GM19395 (cell line): ENCODE measurements at regions not wholly inside any gene's neighbourhood (a gene's known extent, or its start where the extent isn't known, plus 50 kb on each side); places are given as distances from the start of the nearest gene placed in this dataset.
"Not testable (repeated sequence)": the region's sequence is repeated elsewhere in the genome, so short reads cannot be mapped to it uniquely, and the experiment has no call there.

Experiments
- ATAC-seq: cut with Tn5 transposase; IDR thresholded peaks from one replicate; pipeline ENCODE4 v1.9.1; 2021; ENCODE audit warnings: mild to moderate bottlenecking, moderate library complexity; ENCODE audit not compliant: unreplicated experiment

- ATAC-seq, result no peak
Measured at GRCh38 chr14:52202151-52202550, 65.3 kb upstream of the PTGDR start.

GRCh38 chr14:52190337-52190931, 77.1 kb upstream of the PTGDR start:
- ATAC-seq, result no peak

GRCh38 chr14:52189325-52189724, 78.2 kb upstream of the PTGDR start:
- no peak for ATAC-seq

- no peak for ATAC-seq
Measured at GRCh38 chr14:52188381-52188780, 79.1 kb upstream of the PTGDR start.

GRCh38 chr14:52185178-52185577, 82.3 kb upstream of the PTGDR start:
- ATAC-seq, result no peak

GRCh38 chr14:52182853-52183252, 84.6 kb upstream of the PTGDR start:
- no peak for ATAC-seq

GRCh38 chr14:52179141-52179790, 88.2 kb upstream of the PTGDR start:
- ATAC-seq, result no peak

- peak; percentile 74 for ATAC-seq
Measured at GRCh38 chr14:52175982-52176502, 91.5 kb upstream of the PTGDR start.

- not testable (repeated sequence) for ATAC-seq
Measured at GRCh38 chr14:52171932-52172331, 95.6 kb upstream of the PTGDR start.

GRCh38 chr14:52166822-52167221, 98.0 kb upstream of the NID2 start:
- ATAC-seq, result no peak

- ATAC-seq, result no peak
Measured at GRCh38 chr14:52155651-52156213, 86.9 kb upstream of the NID2 start.

GRCh38 chr14:52154992-52155650, 86.3 kb upstream of the NID2 start:
- ATAC-seq, result no peak

GRCh38 chr14:52153939-52154338, 85.1 kb upstream of the NID2 start:
- no peak for ATAC-seq

- no peak for ATAC-seq
Measured at GRCh38 chr14:52150162-52150561, 81.3 kb upstream of the NID2 start.

- no peak for ATAC-seq
Measured at GRCh38 chr14:52148371-52148770, 79.5 kb upstream of the NID2 start.

GRCh38 chr14:52146504-52146903, 77.6 kb upstream of the NID2 start:
- no peak for ATAC-seq

- not testable (repeated sequence) for ATAC-seq
Measured at GRCh38 chr14:52144099-52144498, 75.2 kb upstream of the NID2 start.

- ATAC-seq, result no peak
Measured at GRCh38 chr14:52142504-52142903, 73.6 kb upstream of the NID2 start.

- no peak for ATAC-seq
Measured at GRCh38 chr14:52131640-52132320, 62.9 kb upstream of the NID2 start.

- ATAC-seq, result no peak
Measured at GRCh38 chr14:52129721-52130120, 60.9 kb upstream of the NID2 start.

GRCh38 chr14:52125885-52126284, 57.0 kb upstream of the NID2 start:
- no peak for ATAC-seq
